Bronchial epithelial cell (primary cell): ENCODE measurements at regions not wholly inside any gene's neighbourhood (a gene's known extent, or its start where the extent isn't known, plus 50 kb on each side); places are given as distances from the start of the nearest gene placed in this dataset.

Experiments used
- DNase-seq: peaks from one replicate; pipeline ENCODE4 v3.0.0-alpha.2; 2010; ENCODE audit warnings: low read depth
- FAIRE-seq: peaks from 2 replicates; lab custom pipeline; 2011; peaks lifted over from hg19 to GRCh38; lab: Jason Lieb, UNC
- H3K27me3 ChIP-seq: 2 replicates; pipeline ENCODE4 v1.5.1; 2011; ENCODE audit warnings: low read length; ENCODE audit not compliant: control insufficient read depth, insufficient read depth
- H3K36me3 ChIP-seq: 2 replicates; pipeline ENCODE4 v1.5.1; 2011; ENCODE audit warnings: low read length; ENCODE audit not compliant: control insufficient read depth, insufficient read depth
- H3K4me3 ChIP-seq: 2 replicates; pipeline ENCODE4 v1.5.1; 2011; ENCODE audit warnings: mild to moderate bottlenecking, low read depth, low read length, control low read depth
- TF ChIP-seq, protein P1 (sequence below): IDR thresholded peaks from 2 replicates; pipeline ENCODE4 v1.5.1; 2011; ENCODE audit warnings: mild to moderate bottlenecking, moderate library complexity, low read length, control low read depth, inconsistent platforms; ENCODE audit not compliant: insufficient read depth, severe bottlenecking

GRCh38 chr15:26438718-26439117 lies 334.1 kb downstream of the GABRB3 start:
- H3K4me3 ChIP-seq: no peak overlapping the region
- FAIRE-seq (no peak), DNase-seq (no peak)
- TF ChIP-seq, protein P1, sequence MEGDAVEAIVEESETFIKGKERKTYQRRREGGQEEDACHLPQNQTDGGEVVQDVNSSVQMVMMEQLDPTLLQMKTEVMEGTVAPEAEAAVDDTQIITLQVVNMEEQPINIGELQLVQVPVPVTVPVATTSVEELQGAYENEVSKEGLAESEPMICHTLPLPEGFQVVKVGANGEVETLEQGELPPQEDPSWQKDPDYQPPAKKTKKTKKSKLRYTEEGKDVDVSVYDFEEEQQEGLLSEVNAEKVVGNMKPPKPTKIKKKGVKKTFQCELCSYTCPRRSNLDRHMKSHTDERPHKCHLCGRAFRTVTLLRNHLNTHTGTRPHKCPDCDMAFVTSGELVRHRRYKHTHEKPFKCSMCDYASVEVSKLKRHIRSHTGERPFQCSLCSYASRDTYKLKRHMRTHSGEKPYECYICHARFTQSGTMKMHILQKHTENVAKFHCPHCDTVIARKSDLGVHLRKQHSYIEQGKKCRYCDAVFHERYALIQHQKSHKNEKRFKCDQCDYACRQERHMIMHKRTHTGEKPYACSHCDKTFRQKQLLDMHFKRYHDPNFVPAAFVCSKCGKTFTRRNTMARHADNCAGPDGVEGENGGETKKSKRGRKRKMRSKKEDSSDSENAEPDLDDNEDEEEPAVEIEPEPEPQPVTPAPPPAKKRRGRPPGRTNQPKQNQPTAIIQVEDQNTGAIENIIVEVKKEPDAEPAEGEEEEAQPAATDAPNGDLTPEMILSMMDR: no peak
- H3K36me3 ChIP-seq: no peaks in the 10 kb centered on the region
- H3K27me3 ChIP-seq: no peaks in the 10 kb centered on the region

DNA sequence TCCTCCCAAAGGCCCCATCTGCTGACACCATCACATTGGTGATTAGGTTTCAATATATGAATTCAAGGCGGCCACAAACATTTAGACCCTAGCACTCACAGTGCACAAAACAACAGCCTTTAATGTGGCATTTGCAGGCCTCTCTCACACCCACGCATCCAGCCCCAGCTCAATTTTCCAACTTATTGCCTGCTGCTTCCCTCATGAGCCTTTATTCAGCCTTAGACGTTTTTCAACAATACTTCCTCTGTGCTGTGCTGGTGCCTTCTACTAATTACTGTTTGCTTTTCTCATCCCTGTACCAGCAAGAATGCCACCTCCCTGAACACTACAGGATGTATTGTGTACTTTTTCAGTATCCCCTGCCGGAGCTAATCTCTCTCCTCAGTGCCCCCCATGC lies 334.6 kb downstream of the GABRB3 start:
- TF ChIP-seq, protein P1: no peak
- Histone ChIP-seq H3K4me3 (no peak overlapping the region), H3K27me3 (no peaks in the 10 kb centered on the region), H3K36me3 (no peaks in the 10 kb centered on the region)
- DNase-seq (no peak), FAIRE-seq (no peak)

DNA sequence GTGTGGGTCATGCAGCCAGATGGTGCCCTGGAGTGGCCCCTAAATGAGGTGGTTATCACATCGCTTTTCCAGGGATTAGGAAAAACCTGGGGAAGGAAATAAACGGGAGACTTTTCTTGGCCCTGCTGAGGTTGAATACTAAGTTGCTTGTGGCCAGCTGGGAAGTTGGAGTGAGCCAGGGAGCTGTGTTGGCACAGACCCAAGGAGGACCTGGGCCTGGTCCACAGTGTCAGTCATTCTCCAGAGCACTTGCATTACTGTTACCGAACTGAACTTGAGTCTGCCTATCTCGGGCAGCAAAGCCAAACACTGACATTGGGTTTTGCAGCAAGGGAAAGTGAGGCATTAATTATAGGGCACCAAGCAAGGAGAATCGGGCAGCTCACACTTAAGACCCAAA lies 339.0 kb downstream of the GABRB3 start:
- DNase-seq: no peak
- Histone ChIP-seq H3K27me3 (no peaks in the 10 kb centered on the region), H3K4me3 (no peak overlapping the region), H3K36me3 (no peaks in the 10 kb centered on the region)
- TF ChIP-seq, protein P1: no peak
- FAIRE-seq: no peak

DNA sequence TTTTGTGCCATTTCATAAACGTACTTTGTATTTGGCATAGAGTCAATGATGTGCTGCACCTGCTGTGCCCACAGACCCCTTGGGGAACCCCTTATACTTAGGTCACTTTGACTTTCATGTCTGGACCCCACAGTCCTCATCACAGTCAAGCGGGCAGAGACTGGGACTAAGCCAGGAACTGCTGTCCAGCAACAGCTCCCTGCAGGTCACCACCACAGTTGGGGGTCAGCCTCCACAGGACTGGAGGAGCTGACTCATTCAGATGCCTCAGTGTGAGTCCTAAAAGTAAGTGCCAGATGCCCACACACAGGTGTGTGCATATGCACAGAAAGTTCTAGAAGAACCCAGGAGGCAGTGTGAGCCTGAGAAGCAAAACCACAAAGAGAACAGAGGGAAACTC lies 339.8 kb downstream of the GABRB3 start:
- no peak for DNase-seq
- FAIRE-seq: no peak
- TF ChIP-seq, protein P1: no peak
- Histone ChIP-seq H3K4me3 (no peak overlapping the region), H3K27me3 (no peaks in the 10 kb centered on the region), H3K36me3 (no peaks in the 10 kb centered on the region)

DNA sequence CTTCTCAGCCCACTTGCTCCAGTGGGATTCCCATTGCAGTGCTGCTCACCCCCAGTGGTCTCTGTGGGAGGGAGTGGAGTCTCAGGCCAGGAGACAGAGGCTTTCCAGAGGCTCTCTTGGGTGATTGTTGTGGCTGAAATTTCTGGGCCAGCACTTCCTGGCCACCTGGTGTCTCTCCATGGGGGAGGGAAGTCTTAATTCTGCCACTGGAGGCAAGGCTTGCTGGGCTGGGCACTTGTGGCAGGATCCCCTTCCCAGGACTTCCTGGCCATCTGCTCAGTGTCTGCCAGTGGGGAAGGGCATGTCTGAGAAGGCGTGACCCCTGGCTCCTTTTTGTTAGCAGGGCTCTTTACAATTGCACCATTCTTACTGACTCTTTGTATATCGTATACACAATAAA lies 351.8 kb downstream of the GABRB3 start:
- Histone ChIP-seq H3K36me3 (no peaks in the 10 kb centered on the region), H3K27me3 (no peaks in the 10 kb centered on the region), H3K4me3 (no peak overlapping the region)
- no peak for DNase-seq
- FAIRE-seq: no peak
- TF ChIP-seq, protein P1: no peak

- Histone ChIP-seq H3K27me3 (no peaks in the 10 kb centered on the region), H3K36me3 (no peaks in the 10 kb centered on the region), H3K4me3 (no peak overlapping the region)
- DNase-seq: no peak
- TF ChIP-seq, protein P1: no peak
- FAIRE-seq: no peak
These were observed 377.2 kb downstream of the GABRB3 start for GRCh38 chr15:26395624-26396023.
